SU-DHL-6 (cell line): ENCODE measurements at regions not wholly inside any gene's neighbourhood (a gene's known extent, or its start where the extent isn't known, plus 50 kb on each side); places are given as distances from the start of the nearest gene placed in this dataset.

Experiments used
- EZH2phosphoT487 ChIP-seq: fragments of 200-600 bp; sonication (generic), shearing (Covaris generic); conservative IDR thresholded peaks from 2 replicates; pipeline ENCODE4 v1.6.1; 2018; ENCODE audit warnings: mild to moderate bottlenecking, antibody characterized with exemption, low read length, moderate library complexity, mixed read lengths
- TF ChIP-seq, protein P1 (sequence below): fragments of 200-600 bp; sonication (generic); IDR thresholded peaks from one replicate; pipeline ENCODE4 v1.5.1; 2017; ENCODE audit warnings: antibody characterized with exemption, mild to moderate bottlenecking, low read length, moderate library complexity; ENCODE audit not compliant: insufficient read depth, poor library complexity, severe bottlenecking

GRCh38 chr5:93909356-93909755 is 168.0 kb upstream of the POU5F2 start:
- TF ChIP-seq, protein P1, sequence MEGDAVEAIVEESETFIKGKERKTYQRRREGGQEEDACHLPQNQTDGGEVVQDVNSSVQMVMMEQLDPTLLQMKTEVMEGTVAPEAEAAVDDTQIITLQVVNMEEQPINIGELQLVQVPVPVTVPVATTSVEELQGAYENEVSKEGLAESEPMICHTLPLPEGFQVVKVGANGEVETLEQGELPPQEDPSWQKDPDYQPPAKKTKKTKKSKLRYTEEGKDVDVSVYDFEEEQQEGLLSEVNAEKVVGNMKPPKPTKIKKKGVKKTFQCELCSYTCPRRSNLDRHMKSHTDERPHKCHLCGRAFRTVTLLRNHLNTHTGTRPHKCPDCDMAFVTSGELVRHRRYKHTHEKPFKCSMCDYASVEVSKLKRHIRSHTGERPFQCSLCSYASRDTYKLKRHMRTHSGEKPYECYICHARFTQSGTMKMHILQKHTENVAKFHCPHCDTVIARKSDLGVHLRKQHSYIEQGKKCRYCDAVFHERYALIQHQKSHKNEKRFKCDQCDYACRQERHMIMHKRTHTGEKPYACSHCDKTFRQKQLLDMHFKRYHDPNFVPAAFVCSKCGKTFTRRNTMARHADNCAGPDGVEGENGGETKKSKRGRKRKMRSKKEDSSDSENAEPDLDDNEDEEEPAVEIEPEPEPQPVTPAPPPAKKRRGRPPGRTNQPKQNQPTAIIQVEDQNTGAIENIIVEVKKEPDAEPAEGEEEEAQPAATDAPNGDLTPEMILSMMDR: no peak
- no peak for TF ChIP-seq EZH2phosphoT487
